Hepatocyte (in vitro differentiated cells): ENCODE measurements at regions not wholly inside any gene's neighbourhood (a gene's known extent, or its start where the extent isn't known, plus 50 kb on each side); places are given as distances from the start of the nearest gene placed in this dataset.

Source experiments
- CTCF ChIP-seq: fragments of 200-600 bp; sonication (generic); IDR thresholded peaks from 2 replicates; pipeline ENCODE4 v1.5.1; 2016; ENCODE audit warnings: antibody characterized with exemption, mild to moderate bottlenecking; ENCODE audit not compliant: poor library complexity
- EZH2phosphoT487 ChIP-seq: fragments of 200-600 bp; sonication (generic); IDR thresholded peaks from one replicate; pipeline ENCODE4 v1.6.1; 2018; ENCODE audit warnings: antibody characterized with exemption, mild to moderate bottlenecking, low read depth, moderate library complexity; ENCODE audit not compliant: unreplicated experiment, severe bottlenecking

- no peak for TF ChIP-seq EZH2phosphoT487
- TF ChIP-seq CTCF: no peak
Measured at GRCh38 chr4:163863082-163863481, 368.6 kb downstream of the TMA16 start.
